Testis (tissue), 2 donors: ENCODE measurements at regions not wholly inside any gene's neighbourhood (a gene's known extent, or its start where the extent isn't known, plus 50 kb on each side); places are given as distances from the start of the nearest gene placed in this dataset.

ENCODE experiments used
- DNase-seq: peaks from one replicate; pipeline ENCODE4 v3.0.0-alpha.2; 2019
- H3K27ac ChIP-seq, 2 donors: fragments of 200-600 bp; sonication (generic); one replicate each; pipeline ENCODE4 v1.5.1; 2019
- H3K27me3 ChIP-seq: fragments of 200-600 bp; sonication (generic); one replicate; pipeline ENCODE4 v1.5.1; 2019
- H3K36me3 ChIP-seq: fragments of 200-600 bp; sonication (generic); one replicate; pipeline ENCODE4 v1.5.1; 2017; ENCODE audit warnings: low read depth; ENCODE audit errors: missing control alignments
- H3K4me1 ChIP-seq: fragments of 200-600 bp; sonication (generic); one replicate; pipeline ENCODE4 v1.5.1; 2019
- H3K4me3 ChIP-seq, 2 donors: fragments of 200-600 bp; sonication (generic); one replicate each; pipeline ENCODE4 v1.5.1; 2017 to 2019
- H3K9me3 ChIP-seq: fragments of 200-600 bp; sonication (generic); one replicate; pipeline ENCODE4 v1.5.1; 2017
- CTCF ChIP-seq, 3 experiments: fragments of 450-650 bp in 2 of 3; fragments of 200-600 bp in 1 of 3; sonication (generic) in 1 of 3; IDR thresholded peaks; one replicate each; pipeline ENCODE4 v1.5.1; 2016 to 2019; ENCODE audit warnings: antibody characterized with exemption in 3 of 3, mild to moderate bottlenecking in 2 of 3, moderate library complexity in 1 of 3
- POLR2A ChIP-seq: fragments of 450-650 bp; IDR thresholded peaks from one replicate; pipeline ENCODE4 v1.6.1; 2017; ENCODE audit warnings: antibody characterized with exemption, mild to moderate bottlenecking, moderate library complexity
- WGBS, 2 donors: methylation state at CpG; one replicate each; pipeline ENCODE4 v1.1.5; 2018; 5-methylcytosine and 5-hydroxymethylcytosine counted together
- intact Hi-C: fragments of 100-400 bp; cut with DNase I; formaldehyde crosslinking; loops from one replicate; pipeline ENCODE4 v1.15.1; 2023; ENCODE audit warnings: low total_unique reads

- intact Hi-C loops, result no loop called here
- 81 to 88% methylated on average over 6 of the region's 6 CpGs for WGBS, 2 donors
- no peak for DNase-seq
- Histone ChIP-seq H3K9me3 (no peaks in the 10 kb centered on the region), H3K27ac (no peak overlapping the region), H3K27me3 (no peaks in the 10 kb centered on the region), H3K36me3 (no peaks in the 10 kb centered on the region), H3K4me1 (peaks cover 13% of the 10 kb centered on the region), H3K4me3 (no peak overlapping the region)
- TF ChIP-seq POLR2A (no peak), CTCF (IDR thresholded peaks at IDR 0.05) (no peak)
These were observed 168.7 kb upstream of the ITGB1 start for GRCh38 chr10:33126742-33127141.

- no peaks in the 10 kb centered on the region for H3K36me3 ChIP-seq
- no peak for TF ChIP-seq CTCF (IDR thresholded peaks at IDR 0.05)
- no peak for TF ChIP-seq POLR2A
- peaks cover 13% of the 10 kb centered on the region for H3K4me1 ChIP-seq
- H3K27me3 ChIP-seq, result no peaks in the 10 kb centered on the region
- H3K9me3 ChIP-seq, result no peaks in the 10 kb centered on the region
- DNase-seq, result no peak
- 72 to 75% methylated on average over 13 to 15 of the region's 15 CpGs for WGBS, 2 donors
- peak overlapping the region in 1 of 2 donors; percentile 61 for H3K27ac ChIP-seq
- intact Hi-C loops, result no loop called here
- no peak overlapping the region for H3K4me3 ChIP-seq
These were observed 167.8 kb upstream of the ITGB1 start for GRCh38 chr10:33125522-33126517.

- TF ChIP-seq CTCF (IDR thresholded peaks at IDR 0.05) (no peak), POLR2A (no peak)
- Histone ChIP-seq H3K4me1 (peaks cover 13% of the 10 kb centered on the region), H3K36me3 (no peaks in the 10 kb centered on the region), H3K27me3 (no peaks in the 10 kb centered on the region), H3K4me3 (no peak overlapping the region), H3K9me3 (no peaks in the 10 kb centered on the region), H3K27ac (no peak overlapping the region)
- intact Hi-C loops, result no loop called here
- no peak for DNase-seq
- WGBS, 2 donors, result 84 to 89% methylated on average over 5 of the region's 5 CpGs
These were observed 167.1 kb upstream of the ITGB1 start for GRCh38 chr10:33125111-33125510.

GRCh38 chr10:33123680-33124079 lies 165.7 kb upstream of the ITGB1 start:
- DNase-seq, result no peak
- Histone ChIP-seq H3K27ac (no peak overlapping the region), H3K9me3 (no peaks in the 10 kb centered on the region), H3K4me3 (no peak overlapping the region), H3K36me3 (no peaks in the 10 kb centered on the region), H3K27me3 (no peaks in the 10 kb centered on the region), H3K4me1 (peaks cover 13% of the 10 kb centered on the region)
- 72 to 76% methylated on average over 2 of the region's 2 CpGs for WGBS, 2 donors
- intact Hi-C loops, result no loop called here
- TF ChIP-seq POLR2A (no peak), CTCF (IDR thresholded peaks at IDR 0.05) (no peak)
